PC-3 (cell line): ENCODE measurements at regions not wholly inside any gene's neighbourhood (a gene's known extent, or its start where the extent isn't known, plus 50 kb on each side); places are given as distances from the start of the nearest gene placed in this dataset.

ENCODE experiments used
- EZH2phosphoT487 ChIP-seq: fragments of 300-600 bp; sonication (generic); IDR thresholded peaks from 2 replicates; pipeline ENCODE4 v1.6.1; 2018; ENCODE audit warnings: mild to moderate bottlenecking, antibody characterized with exemption, low read length, borderline replicate concordance
- TF ChIP-seq, protein P1 (sequence below): fragments of 300-600 bp; sonication (generic); conservative IDR thresholded peaks from 2 replicates; pipeline ENCODE4 v1.5.1; 2017; ENCODE audit warnings: antibody characterized with exemption, low read depth, mild to moderate bottlenecking, low read length

GRCh38 chr1:229035054-229035747 lies 235.7 kb upstream of the RAB4A start:
- TF ChIP-seq, protein P1, sequence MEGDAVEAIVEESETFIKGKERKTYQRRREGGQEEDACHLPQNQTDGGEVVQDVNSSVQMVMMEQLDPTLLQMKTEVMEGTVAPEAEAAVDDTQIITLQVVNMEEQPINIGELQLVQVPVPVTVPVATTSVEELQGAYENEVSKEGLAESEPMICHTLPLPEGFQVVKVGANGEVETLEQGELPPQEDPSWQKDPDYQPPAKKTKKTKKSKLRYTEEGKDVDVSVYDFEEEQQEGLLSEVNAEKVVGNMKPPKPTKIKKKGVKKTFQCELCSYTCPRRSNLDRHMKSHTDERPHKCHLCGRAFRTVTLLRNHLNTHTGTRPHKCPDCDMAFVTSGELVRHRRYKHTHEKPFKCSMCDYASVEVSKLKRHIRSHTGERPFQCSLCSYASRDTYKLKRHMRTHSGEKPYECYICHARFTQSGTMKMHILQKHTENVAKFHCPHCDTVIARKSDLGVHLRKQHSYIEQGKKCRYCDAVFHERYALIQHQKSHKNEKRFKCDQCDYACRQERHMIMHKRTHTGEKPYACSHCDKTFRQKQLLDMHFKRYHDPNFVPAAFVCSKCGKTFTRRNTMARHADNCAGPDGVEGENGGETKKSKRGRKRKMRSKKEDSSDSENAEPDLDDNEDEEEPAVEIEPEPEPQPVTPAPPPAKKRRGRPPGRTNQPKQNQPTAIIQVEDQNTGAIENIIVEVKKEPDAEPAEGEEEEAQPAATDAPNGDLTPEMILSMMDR, result no peak
- TF ChIP-seq EZH2phosphoT487, result no peak
